SU-DHL-6 (cell line): ENCODE measurements at regions not wholly inside any gene's neighbourhood (a gene's known extent, or its start where the extent isn't known, plus 50 kb on each side); places are given as distances from the start of the nearest gene placed in this dataset.

Source experiments
- CTCF ChIP-seq: fragments of 200-600 bp; sonication (generic); IDR thresholded peaks from one replicate; pipeline ENCODE4 v1.5.1; 2017; ENCODE audit warnings: antibody characterized with exemption, mild to moderate bottlenecking, low read length, moderate library complexity; ENCODE audit not compliant: insufficient read depth, poor library complexity, severe bottlenecking
- EZH2phosphoT487 ChIP-seq: fragments of 200-600 bp; sonication (generic), shearing (Covaris generic); conservative IDR thresholded peaks from 2 replicates; pipeline ENCODE4 v1.6.1; 2018; ENCODE audit warnings: mild to moderate bottlenecking, antibody characterized with exemption, low read length, moderate library complexity, mixed read lengths

- TF ChIP-seq CTCF (no peak), EZH2phosphoT487 (no peak)
Observed at GRCh38 chr12:116354950-116355783, 77.7 kb upstream of the MED13L start.
